ENCODE measurements at regions not wholly inside any gene's neighbourhood (a gene's known extent, or its start where the extent isn't known, plus 50 kb on each side); places are given as distances from the start of the nearest gene placed in this dataset.

DNA sequence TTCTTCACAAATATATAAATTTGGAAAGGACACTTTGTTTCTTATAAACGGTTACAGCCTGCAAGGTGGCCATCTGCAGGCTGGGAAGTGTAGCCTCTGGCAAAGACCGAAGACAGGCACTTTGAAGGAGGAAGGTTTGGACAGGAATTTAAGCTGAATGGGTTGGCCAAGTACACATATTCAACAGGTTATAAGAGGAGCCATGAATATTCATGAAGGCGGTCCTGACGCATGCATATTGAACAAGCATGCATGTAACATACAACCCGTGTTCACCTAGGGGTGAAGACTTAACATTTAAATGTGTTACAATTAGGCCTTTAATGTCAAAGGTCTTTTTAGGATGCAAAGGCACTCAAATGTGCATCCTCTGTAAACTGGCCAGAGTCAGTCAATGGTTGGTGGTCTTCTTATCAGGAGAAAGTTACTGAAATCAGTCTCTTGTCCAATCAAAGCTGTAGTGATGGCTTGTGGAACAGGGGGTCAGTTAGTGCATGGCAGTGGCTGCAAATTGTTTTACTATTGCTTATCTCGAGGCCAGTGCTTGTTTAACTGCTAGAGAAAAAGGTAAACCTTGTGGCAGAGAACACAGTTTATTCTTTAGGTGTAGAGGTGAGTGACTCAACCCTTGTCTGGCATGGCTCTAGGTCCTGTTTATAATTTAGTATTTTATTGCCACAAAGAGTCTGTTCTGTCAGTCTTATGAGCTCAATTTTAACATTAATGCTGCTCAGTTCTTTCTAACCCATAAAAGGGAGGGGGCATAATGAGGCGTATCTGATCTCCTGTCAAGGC lies 70.3 kb upstream of the F3 start:
- TF ChIP-seq, protein P1, sequence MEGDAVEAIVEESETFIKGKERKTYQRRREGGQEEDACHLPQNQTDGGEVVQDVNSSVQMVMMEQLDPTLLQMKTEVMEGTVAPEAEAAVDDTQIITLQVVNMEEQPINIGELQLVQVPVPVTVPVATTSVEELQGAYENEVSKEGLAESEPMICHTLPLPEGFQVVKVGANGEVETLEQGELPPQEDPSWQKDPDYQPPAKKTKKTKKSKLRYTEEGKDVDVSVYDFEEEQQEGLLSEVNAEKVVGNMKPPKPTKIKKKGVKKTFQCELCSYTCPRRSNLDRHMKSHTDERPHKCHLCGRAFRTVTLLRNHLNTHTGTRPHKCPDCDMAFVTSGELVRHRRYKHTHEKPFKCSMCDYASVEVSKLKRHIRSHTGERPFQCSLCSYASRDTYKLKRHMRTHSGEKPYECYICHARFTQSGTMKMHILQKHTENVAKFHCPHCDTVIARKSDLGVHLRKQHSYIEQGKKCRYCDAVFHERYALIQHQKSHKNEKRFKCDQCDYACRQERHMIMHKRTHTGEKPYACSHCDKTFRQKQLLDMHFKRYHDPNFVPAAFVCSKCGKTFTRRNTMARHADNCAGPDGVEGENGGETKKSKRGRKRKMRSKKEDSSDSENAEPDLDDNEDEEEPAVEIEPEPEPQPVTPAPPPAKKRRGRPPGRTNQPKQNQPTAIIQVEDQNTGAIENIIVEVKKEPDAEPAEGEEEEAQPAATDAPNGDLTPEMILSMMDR (IDR thresholded peaks at IDR 0.05; ENCODE audit: insufficient read depth, low read depth, low read length) = no peak
- TF ChIP-seq EZH2 (IDR thresholded peaks at IDR 0.05; ENCODE audit: insufficient read depth, low read length) = no peak
